Ishikawa (cell line): ENCODE measurements at regions not wholly inside any gene's neighbourhood (a gene's known extent, or its start where the extent isn't known, plus 50 kb on each side); places are given as distances from the start of the nearest gene placed in this dataset.
A peak's percentile ranks its signal among the peaks of the same experiment; 100 is the strongest.

Experiments used
- CEBPB ChIP-seq: IDR thresholded peaks from 2 replicates; pipeline ENCODE4 v1.6.1; 2012
- CREB1 ChIP-seq: IDR thresholded peaks from 2 replicates; pipeline ENCODE4 v1.6.1; 2012; ENCODE audit warnings: low read depth
- EGR1 ChIP-seq: IDR thresholded peaks from 2 replicates; pipeline ENCODE4 v1.6.1; 2012
- EP300 ChIP-seq: IDR thresholded peaks from 2 replicates; pipeline ENCODE4 v1.6.1; 2012; ENCODE audit warnings: borderline replicate concordance
- FOXM1 ChIP-seq: IDR thresholded peaks from 2 replicates; pipeline ENCODE4 v1.6.1; 2012; ENCODE audit warnings: low read depth, borderline replicate concordance
- MAX ChIP-seq: IDR thresholded peaks from 2 replicates; pipeline ENCODE4 v1.6.1; 2012
- NFIC ChIP-seq: IDR thresholded peaks from 2 replicates; pipeline ENCODE4 v1.6.1; 2012
- RAD21 ChIP-seq: IDR thresholded peaks from 2 replicates; pipeline ENCODE4 v1.6.1; 2012; ENCODE audit warnings: low read depth
- REST ChIP-seq: IDR thresholded peaks from 2 replicates; pipeline ENCODE4 v1.6.1; 2012; ENCODE audit warnings: low read depth, mild to moderate bottlenecking
- TAF1 ChIP-seq: IDR thresholded peaks from 2 replicates; pipeline ENCODE4 v1.6.1; 2012; ENCODE audit warnings: low read depth, mild to moderate bottlenecking
- TCF12 ChIP-seq: IDR thresholded peaks from 2 replicates; pipeline ENCODE4 v1.6.1; 2012; ENCODE audit warnings: low read depth
- TEAD4 ChIP-seq: IDR thresholded peaks from 2 replicates; pipeline ENCODE4 v1.6.1; 2012
- USF1 ChIP-seq: IDR thresholded peaks from 2 replicates; pipeline ENCODE4 v1.6.1; 2012
- YY1 ChIP-seq: IDR thresholded peaks from 2 replicates; pipeline ENCODE4 v1.6.1; 2012; ENCODE audit warnings: low read depth
- ZBTB7A ChIP-seq: IDR thresholded peaks from 2 replicates; pipeline ENCODE4 v1.6.1; 2012; ENCODE audit warnings: low read depth

GRCh38 chr9:22210936-22211335 lies 201.8 kb upstream of the CDKN2B start:
- no peak for TF ChIP-seq CEBPB
- TF ChIP-seq NFIC = no peak
- no peak for TF ChIP-seq TAF1
- no peak for TF ChIP-seq ZBTB7A
- no peak for TF ChIP-seq TEAD4
- no peak for TF ChIP-seq RAD21
- TF ChIP-seq EP300 = no peak
- no peak for TF ChIP-seq TCF12
- TF ChIP-seq CREB1 = no peak
- TF ChIP-seq USF1 = no peak
- TF ChIP-seq EGR1 = no peak

- TF ChIP-seq EGR1 = no peak
- peak; percentile 27; the same call in 1 of the 2 replicates for TF ChIP-seq EP300
- peak; percentile 71; the same call in 1 of the 2 replicates for TF ChIP-seq TEAD4
- TF ChIP-seq FOXM1 = no peak
- no peak for TF ChIP-seq ZBTB7A
These were observed 202.7 kb upstream of the CDKN2B start for GRCh38 chr9:22211588-22212360.

- no peak for TF ChIP-seq CEBPB
- TF ChIP-seq TAF1 = no peak
These were observed 204.9 kb upstream of the CDKN2B start for GRCh38 chr9:22214021-22214420.

- TF ChIP-seq CEBPB (no peak), USF1 (no peak), YY1 (no peak), ZBTB7A (no peak), EP300 (no peak), REST (no peak), EGR1 (no peak), TEAD4 (no peak), CREB1 (no peak), MAX (no peak), RAD21 (no peak), TCF12 (no peak), TAF1 (no peak), NFIC (no peak), FOXM1 (no peak)
These were observed 205.5 kb upstream of the CDKN2B start for GRCh38 chr9:22214497-22215031.

GRCh38 chr9:22215521-22215920 lies 206.4 kb upstream of the CDKN2B start:
- TF ChIP-seq YY1 (no peak), TAF1 (no peak), EGR1 (no peak), CREB1 (no peak), REST (no peak), ZBTB7A (no peak), RAD21 (no peak), EP300 (no peak)

GRCh38 chr9:22216730-22217172 lies 207.6 kb upstream of the CDKN2B start:
- no peak for TF ChIP-seq REST
- no peak for TF ChIP-seq EP300
- TF ChIP-seq TEAD4 = no peak
- no peak for TF ChIP-seq CREB1
- TF ChIP-seq MAX = no peak
- no peak for TF ChIP-seq ZBTB7A
- no peak for TF ChIP-seq NFIC
